NB4 (cell line): ENCODE measurements at regions not wholly inside any gene's neighbourhood (a gene's known extent, or its start where the extent isn't known, plus 50 kb on each side); places are given as distances from the start of the nearest gene placed in this dataset.

ENCODE experiments used
- MYC ChIP-seq: IDR thresholded peaks from 2 replicates; pipeline ENCODE4 v1.6.1; 2011; ENCODE audit warnings: low read depth, low read length
- POLR2A ChIP-seq: IDR thresholded peaks from 2 replicates; pipeline ENCODE4 v1.6.1; 2011; ENCODE audit warnings: mild to moderate bottlenecking; ENCODE audit not compliant: insufficient read length; ENCODE audit errors: extremely low read depth
- TF ChIP-seq, protein P1 (sequence below): IDR thresholded peaks from one replicate; pipeline ENCODE4 v1.5.1; 2012; ENCODE audit warnings: low read depth, low read length

DNA sequence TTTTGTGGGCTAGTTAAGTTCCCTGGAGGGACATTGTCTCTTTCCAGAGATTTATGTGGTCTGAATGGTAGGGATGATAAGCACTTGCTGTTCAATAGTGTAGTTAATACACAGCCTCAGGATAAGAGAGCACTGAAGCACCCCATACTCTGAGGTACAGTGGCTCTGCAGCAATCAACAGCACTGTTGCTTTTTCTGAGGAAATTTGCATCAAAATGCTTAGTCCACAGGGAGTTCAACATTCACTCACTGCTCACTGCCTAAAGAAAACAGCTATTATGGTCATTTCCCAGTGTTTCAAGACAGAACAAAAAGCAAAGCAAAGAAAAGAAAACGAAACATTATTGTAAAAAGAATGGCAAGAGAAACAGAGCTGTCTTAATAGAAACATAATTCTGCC, 441.9 kb downstream of the PLOD2 start:
- TF ChIP-seq, protein P1, sequence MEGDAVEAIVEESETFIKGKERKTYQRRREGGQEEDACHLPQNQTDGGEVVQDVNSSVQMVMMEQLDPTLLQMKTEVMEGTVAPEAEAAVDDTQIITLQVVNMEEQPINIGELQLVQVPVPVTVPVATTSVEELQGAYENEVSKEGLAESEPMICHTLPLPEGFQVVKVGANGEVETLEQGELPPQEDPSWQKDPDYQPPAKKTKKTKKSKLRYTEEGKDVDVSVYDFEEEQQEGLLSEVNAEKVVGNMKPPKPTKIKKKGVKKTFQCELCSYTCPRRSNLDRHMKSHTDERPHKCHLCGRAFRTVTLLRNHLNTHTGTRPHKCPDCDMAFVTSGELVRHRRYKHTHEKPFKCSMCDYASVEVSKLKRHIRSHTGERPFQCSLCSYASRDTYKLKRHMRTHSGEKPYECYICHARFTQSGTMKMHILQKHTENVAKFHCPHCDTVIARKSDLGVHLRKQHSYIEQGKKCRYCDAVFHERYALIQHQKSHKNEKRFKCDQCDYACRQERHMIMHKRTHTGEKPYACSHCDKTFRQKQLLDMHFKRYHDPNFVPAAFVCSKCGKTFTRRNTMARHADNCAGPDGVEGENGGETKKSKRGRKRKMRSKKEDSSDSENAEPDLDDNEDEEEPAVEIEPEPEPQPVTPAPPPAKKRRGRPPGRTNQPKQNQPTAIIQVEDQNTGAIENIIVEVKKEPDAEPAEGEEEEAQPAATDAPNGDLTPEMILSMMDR = no peak
- TF ChIP-seq POLR2A (no peak), MYC (no peak)
